SK-MEL-5 (cell line): ENCODE measurements at regions not wholly inside any gene's neighbourhood (a gene's known extent, or its start where the extent isn't known, plus 50 kb on each side); places are given as distances from the start of the nearest gene placed in this dataset.

Experiments used
- DNase-seq: peaks from one replicate; pipeline ENCODE4 v3.0.0-alpha.2; 2016; ENCODE audit warnings: low read depth, low spot score
- in situ Hi-C: cut with HindIII; loops from 2 replicates; pipeline ENCODE4 v1.10.0; 2016; ENCODE audit warnings: low sequenced_read_pairs, high pct_unique_total_duplicates, low pct_unique_long_range_greater_than_20kb

DNA sequence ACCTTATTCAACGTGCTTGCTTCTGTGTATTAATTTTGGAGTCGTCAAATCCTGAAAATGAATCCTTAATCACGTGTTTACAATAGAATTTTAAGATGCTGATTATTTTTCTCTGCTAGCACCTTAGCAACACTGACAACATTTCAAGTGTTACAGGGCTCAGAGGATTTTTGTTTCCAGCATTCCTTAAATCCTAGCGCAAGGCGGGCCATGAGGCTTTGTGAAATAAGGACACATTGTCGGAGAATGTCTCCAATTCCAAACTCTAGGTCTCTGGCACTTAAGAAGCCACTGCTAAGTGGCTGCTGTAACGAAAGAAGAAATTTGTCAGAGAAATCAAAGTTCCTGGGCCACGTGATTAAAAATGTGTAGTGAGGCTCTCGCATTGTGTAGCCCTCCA, 390.9 kb upstream of the CELF2 start:
- in situ Hi-C loops = no loop called here
- no peak for DNase-seq

GRCh38 chr10:10627414-10627813, 390.3 kb upstream of the CELF2 start:
- DNase-seq = no peak
- in situ Hi-C loops = no loop called here

GRCh38 chr10:10629512-10629911, 388.2 kb upstream of the CELF2 start:
- peak; percentile 22 for DNase-seq
- in situ Hi-C loops = no loop called here

DNA sequence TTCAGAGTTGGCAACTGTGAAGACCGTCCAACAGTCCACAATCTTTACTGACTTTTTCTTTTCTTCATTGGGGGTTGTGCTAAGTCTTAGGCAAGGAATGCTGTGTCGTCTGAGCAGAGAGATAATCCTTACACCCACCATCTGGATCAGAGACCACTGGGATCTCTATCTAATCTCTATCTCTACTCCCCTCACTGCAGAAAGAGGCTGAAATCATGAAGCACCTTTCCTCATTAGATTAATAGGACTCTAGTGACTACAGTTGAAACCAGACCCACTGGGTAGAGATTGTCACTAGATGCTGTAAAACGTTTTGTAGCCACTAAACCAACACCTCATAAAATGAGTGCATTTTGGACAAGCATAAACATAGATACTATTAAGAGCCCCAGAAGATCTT, 387.4 kb upstream of the CELF2 start:
- no peak for DNase-seq
- in situ Hi-C loops = no loop called here

DNA sequence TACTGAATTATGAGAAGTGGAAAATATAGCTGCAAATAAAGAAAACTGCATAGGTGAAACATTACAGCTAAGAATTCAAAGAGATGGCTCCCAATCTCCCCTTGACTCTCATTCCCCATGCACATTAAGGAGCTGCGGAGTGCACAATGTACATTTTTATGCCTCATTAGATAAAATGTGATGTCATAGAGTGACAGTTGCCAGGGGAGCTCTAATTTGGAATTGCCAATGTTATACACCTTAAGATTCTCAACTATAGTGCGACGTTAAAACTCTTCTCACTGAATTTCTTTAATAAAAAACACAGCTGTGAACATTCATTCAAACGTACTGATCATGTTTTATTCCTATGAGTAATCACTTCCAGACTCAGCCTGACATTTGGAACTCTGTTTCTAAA, 386.9 kb upstream of the CELF2 start:
- DNase-seq = no peak
- in situ Hi-C loops = no loop called here

DNA sequence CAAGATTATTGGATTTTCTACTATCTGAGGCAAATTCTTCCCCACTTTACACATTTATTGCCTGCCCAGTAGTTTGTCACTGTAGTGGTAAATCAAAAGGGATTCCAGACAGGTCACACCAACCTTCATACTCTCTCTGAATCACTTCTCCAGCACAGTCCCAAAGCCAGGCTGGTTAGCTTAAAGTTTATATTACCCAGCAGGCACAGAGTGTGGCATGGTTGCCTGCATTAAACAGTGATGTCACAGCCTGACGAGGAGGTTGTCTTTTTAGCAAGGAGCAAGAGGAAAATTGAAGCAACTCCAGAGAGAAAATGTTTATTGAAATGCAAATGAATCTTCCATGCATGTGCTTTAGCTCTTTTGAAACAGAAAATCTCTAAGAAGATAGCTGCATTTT, 375.5 kb upstream of the CELF2 start:
- DNase-seq = no peak
- in situ Hi-C loops = no loop called here

GRCh38 chr10:10642751-10643150, 374.9 kb upstream of the CELF2 start:
- DNase-seq = no peak
- in situ Hi-C loops = no loop called here

GRCh38 chr10:10644008-10644646, 373.5 kb upstream of the CELF2 start:
- in situ Hi-C loops = no loop called here
- DNase-seq = no peak

DNA sequence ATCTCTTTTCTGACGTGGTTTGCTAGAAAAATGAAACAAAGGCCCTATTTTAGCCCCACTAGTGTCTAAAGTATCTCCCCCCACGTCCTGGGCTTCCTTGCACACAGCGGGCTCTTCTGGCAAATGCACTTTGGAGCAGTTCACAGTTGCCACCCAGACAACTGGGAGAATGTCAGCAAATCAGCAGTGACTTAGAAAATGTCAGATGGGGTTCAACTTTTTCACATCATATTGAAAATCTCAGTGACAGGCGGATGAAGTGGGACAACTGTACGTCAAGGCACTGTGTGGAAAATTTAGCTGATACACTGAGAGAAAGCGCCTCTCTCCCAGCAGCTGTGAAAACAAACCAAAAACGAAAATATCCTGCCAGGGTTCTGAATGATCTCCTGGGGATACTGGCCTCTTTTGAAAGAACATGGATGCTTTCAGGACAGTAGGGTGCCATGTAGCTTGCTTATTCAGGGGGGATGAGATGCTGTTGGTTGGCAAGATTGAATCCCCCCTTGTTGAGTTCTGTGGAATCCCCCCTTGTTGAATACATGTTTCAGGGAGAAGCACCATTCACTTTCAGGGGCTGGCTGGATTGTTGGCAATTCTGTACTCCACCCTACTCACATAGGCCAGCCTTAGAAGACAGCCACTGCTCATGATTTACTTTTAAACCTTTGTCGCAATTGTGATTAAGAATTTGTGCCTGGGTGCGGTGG, 372.8 kb upstream of the CELF2 start:
- in situ Hi-C loops = no loop called here
- no peak for DNase-seq

DNA sequence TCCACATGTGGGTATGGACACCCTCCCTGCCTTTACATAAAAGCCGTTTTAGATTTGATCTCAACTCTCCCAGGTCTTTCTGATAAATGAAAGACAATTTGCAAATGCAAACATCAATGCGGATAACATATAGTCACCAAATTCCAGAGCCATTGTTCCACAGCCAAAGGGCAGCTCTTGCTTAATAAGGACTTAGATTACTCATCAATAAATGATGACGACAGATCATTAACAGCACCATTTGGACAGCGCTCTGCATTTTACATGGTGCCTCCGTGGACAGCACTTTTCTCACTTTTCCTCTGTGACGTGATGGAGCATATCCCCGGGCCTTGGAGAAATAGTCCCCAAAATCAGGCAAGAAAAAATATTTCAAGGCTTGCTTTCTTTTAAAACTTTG, 370.3 kb upstream of the CELF2 start:
- no peak for DNase-seq
- in situ Hi-C loops = no loop called here

- no peak for DNase-seq
- in situ Hi-C loops = no loop called here
Observed at GRCh38 chr10:10657139-10657760, 360.4 kb upstream of the CELF2 start.

- in situ Hi-C loops = no loop called here
- no peak for DNase-seq
Observed at GRCh38 chr10:10658172-10658785, 359.4 kb upstream of the CELF2 start.

DNA sequence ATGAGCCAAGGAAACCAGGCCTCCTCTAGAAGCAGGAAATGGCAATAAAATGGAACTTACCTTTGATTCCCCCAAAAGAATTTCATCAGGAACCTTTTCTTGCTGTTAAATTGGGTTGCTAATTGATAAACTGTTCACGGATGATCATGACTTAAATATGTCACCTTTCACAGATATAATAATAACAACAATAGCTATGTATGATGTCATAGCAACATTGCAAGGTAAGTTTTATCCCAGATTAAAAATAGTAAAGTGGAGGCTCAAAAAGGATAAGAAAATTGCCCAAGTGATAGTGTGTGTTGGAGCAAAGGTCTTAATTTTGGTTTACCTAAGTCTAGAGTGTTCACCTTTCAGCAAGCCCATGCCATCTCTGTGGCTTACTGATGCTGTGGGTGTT, 357.6 kb upstream of the CELF2 start:
- no peak for DNase-seq
- in situ Hi-C loops = no loop called here

- no peak for DNase-seq
- in situ Hi-C loops = no loop called here
Observed at GRCh38 chr10:10661176-10661575, 356.5 kb upstream of the CELF2 start.

- in situ Hi-C loops = no loop called here
- DNase-seq = peak; percentile 75
Observed at GRCh38 chr10:10662716-10663408, 354.8 kb upstream of the CELF2 start.

DNA sequence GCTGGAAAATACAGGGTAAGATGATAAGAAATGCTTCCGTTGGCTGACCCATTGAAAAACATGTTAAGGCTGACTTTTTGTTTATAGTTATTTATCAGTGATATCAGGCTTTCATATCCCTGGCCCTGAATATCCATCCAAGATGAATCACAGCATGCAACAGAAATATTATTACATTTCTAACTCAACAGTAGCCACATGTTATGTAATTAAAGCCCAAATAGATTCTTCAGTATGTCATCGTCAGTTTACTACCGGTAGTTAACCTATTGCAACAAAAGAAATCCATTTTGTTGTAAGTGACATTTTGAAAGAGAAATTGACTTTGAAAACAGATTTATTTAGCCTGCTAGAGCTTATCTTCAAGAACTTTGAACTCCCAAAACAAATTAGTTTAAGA, 354.1 kb upstream of the CELF2 start:
- in situ Hi-C loops = no loop called here
- no peak for DNase-seq

DNA sequence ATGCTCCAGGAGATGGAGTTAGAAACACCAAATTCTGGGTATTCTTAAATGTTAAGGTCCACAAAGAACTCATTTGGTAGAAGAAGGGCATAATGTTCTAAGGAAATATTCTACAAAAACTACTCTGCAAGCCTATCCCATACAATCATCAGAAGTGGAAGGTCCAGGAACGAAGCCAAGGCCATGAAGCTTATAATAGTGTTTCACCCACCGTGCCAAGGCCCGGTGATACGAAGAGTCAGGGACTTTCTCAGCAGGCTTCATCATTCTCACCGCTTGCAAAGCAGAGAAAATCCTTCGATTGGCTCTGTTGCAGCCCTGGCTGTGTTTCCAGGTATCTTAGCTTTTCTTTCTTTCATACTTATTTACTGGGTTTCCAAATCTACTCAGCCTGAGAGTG, 351.9 kb upstream of the CELF2 start:
- DNase-seq = no peak
- in situ Hi-C loops = no loop called here

DNA sequence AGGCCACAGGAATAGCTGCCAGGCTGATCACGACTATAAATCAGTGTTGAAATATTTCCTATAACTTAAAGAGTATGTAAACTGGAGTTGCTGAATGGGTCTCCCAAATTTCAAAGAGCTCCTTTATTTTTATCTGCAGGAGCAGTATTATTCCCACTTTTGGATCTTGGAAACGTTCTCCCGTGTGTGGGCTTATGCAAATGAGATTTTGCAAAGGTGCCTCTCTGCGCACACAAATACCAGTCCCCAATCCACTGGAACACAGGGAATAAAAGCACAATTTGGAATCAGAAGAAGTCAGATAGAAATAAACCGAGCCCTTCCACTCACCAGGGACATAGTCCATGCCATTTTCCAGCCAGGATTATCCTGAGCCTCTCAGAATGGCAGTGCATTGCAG, 350.2 kb upstream of the CELF2 start:
- no peak for DNase-seq
- in situ Hi-C loops = no loop called here
